Fibroblast of pulmonary artery (primary cell): ENCODE measurements at regions not wholly inside any gene's neighbourhood (a gene's known extent, or its start where the extent isn't known, plus 50 kb on each side); places are given as distances from the start of the nearest gene placed in this dataset.

Experiments
- DNase-seq: peaks from one replicate; pipeline ENCODE4 v3.0.0-alpha.2; 2010; ENCODE audit warnings: low read depth
- H3K4me3 ChIP-seq: replicated peaks from 2 replicates; pipeline ENCODE4 v1.5.1; 2011; ENCODE audit warnings: low read depth, mild to moderate bottlenecking, control low read depth, low read length, moderate library complexity
- TF ChIP-seq, protein P1 (sequence below): IDR thresholded peaks from 2 replicates; pipeline ENCODE4 v1.5.1; 2011; ENCODE audit warnings: mild to moderate bottlenecking, control low read depth, low read length, inconsistent platforms; ENCODE audit errors: missing control alignments

DNA sequence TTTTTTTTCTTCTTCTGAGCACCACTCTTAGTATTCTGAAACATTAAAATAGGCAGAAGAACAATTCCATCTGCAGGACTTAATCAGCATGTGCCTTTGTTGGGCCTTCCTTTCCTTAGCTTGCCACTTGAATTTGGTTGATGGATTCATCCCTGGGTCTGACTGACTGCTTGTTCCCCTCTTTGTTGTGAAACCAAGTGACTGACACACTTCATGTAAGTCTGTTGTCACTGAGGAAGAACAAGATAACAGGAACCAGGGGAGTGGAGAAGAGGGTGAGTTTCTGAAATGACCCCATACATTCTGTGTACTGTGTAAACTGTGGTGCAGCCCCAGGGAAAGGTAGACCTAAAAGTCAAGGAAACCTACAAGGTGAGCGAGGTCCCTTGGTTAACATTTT lies 188.7 kb upstream of the TBC1D5 start:
- H3K4me3 ChIP-seq: no peak overlapping the region
- no peak for DNase-seq
- TF ChIP-seq, protein P1, sequence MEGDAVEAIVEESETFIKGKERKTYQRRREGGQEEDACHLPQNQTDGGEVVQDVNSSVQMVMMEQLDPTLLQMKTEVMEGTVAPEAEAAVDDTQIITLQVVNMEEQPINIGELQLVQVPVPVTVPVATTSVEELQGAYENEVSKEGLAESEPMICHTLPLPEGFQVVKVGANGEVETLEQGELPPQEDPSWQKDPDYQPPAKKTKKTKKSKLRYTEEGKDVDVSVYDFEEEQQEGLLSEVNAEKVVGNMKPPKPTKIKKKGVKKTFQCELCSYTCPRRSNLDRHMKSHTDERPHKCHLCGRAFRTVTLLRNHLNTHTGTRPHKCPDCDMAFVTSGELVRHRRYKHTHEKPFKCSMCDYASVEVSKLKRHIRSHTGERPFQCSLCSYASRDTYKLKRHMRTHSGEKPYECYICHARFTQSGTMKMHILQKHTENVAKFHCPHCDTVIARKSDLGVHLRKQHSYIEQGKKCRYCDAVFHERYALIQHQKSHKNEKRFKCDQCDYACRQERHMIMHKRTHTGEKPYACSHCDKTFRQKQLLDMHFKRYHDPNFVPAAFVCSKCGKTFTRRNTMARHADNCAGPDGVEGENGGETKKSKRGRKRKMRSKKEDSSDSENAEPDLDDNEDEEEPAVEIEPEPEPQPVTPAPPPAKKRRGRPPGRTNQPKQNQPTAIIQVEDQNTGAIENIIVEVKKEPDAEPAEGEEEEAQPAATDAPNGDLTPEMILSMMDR: no peak

DNA sequence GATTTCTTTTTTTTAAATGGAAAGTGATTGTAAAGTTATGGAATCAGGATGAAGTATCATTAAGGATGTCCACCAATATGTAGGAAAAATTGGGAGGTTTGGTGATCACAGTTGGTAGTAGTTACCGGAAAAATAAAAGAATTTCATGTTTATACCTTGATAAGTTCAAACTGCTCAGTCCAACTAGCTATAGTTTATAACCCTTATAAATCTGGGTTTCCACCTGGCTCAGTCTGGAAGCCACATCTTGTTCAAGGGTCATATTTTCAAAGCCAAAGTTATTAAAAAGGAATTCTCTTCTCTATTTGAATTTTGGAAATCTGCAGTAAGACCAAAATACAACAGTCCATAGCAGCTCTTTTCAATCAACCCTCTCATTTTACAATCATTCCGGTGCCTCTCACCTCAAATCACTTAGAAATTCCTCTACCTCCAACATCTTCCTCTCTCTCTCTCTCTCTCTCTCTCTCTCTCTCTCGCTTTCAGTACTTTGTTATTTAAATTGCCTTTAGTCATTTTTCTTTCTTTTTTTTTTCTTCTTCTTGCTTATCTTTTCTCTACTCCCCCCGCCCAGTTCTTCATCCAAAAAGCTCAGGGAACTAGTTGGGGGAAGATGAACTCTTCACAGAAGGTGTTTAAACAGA lies 186.2 kb upstream of the TBC1D5 start:
- no peak for DNase-seq
- no peak overlapping the region for H3K4me3 ChIP-seq
- TF ChIP-seq, protein P1: no peak

DNA sequence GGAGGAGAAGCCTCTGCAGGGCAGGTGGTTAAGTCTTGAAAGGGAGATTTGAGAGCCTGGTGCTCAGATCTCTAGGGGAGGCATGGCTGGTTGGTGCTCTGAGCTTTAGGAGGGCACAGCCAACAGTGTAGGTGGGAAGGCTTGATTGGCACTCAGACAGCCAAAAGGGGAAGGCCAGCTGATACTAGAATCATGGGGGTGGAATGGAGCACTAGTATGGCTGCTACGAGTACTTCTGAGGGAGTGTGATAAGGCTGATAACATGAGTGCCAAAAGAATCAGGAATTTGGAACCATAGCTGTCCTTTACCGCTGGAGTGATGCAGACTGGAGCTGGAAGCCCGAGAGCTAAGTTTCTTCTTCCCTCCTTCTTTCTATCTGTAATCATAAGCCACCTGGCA lies 184.6 kb upstream of the TBC1D5 start:
- H3K4me3 ChIP-seq: no peak overlapping the region
- no peak for DNase-seq
- TF ChIP-seq, protein P1: no peak

DNA sequence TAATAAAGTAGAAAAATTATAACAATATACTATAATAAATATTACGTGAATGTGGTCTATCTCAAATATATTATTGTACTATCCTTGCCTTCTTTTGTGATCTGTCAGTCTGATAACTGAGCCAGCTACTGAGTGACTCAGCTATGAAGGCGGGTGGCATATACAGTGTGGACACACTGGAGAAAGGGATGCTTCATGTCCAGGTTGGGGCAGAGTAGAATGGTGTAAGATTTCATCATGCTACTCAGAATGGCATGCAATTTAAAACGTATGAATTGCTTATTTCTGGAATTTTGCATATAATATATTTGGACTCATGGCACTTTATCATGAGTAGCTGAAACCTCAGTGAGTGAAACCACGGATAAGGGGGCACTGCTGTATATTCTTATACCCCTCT lies 172.9 kb upstream of the TBC1D5 start:
- H3K4me3 ChIP-seq: no peak overlapping the region
- TF ChIP-seq, protein P1: no peak
- DNase-seq: no peak

DNA sequence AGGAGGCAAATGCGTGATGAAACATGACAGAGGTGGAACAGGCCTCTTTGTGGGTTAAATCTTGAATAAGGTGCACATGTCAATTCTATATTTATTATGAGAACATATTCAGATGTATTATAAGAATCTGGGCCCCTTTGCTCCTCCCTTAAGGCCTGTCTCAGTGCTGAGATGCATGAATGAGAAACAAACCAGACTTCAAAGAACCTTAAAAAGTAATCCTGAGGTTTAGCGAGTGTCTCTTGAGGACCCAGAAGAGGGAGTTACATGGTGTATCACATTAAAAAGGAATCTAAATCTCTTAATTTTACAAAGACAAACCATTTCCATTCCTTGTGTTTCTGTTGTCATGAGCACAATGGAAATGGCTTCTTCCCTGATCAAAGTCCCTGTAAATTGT lies 170.9 kb upstream of the TBC1D5 start:
- no peak for DNase-seq
- no peak overlapping the region for H3K4me3 ChIP-seq
- TF ChIP-seq, protein P1: no peak

DNA sequence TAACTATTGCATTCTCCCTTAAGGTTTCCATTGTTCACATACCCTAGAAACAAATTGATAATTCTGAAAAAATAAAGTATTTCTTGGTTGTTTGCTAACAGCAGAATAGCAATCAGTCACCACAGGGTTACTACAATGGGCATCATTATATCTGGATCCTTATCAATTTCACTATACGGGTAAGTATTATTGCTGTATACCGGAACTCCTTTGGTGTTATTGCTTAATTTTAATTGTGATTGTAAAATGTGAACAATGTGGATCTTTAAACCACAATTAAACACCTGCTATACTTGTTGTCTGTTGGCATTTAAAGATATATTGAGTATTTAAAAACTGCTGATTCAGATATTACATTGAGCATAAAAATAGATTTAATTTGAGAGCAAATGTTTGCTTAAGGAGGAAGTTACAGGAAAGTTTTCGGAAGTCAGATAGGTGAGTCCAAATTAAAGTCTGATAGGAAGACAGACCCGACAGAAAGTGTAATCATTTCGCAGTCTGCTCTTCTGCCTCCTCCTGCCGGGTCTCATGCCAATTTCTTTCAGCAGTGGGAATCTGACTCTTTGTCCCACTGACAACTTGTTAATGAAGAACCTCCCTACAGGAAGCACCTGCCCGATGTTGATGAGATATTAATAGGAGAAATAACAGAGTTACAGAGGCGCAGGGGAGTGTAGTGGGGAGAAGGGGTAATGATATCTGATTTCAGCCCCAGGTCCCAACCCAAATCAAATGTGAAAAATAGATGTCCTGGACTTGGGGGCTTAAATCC lies 169.7 kb upstream of the TBC1D5 start:
- H3K4me3 ChIP-seq: no peak overlapping the region
- TF ChIP-seq, protein P1: no peak
- DNase-seq: no peak
